CD8-positive, alpha-beta memory T cell (primary cell): ENCODE measurements at regions not wholly inside any gene's neighbourhood (a gene's known extent, or its start where the extent isn't known, plus 50 kb on each side); places are given as distances from the start of the nearest gene placed in this dataset.

Experiments used
- CTCF ChIA-PET: fragments of 350-600 bp; sonication (Branson Sonifier 250); formaldehyde crosslinking; loops from one replicate; lab custom pipeline; 2021; ENCODE audit warnings: antibody characterized with exemption; lab: Charles Lee
- POLR2A ChIA-PET: fragments of 350-600 bp; sonication (Branson Sonifier 250); formaldehyde crosslinking; loops from one replicate; lab custom pipeline; 2021; ENCODE audit warnings: antibody characterized with exemption; lab: Charles Lee
- DNase-seq, 5 donors: peaks; one replicate each; pipeline versions ENCODE4 v3.0.0 to v3.0.0-alpha.2; 2020 to 2022; ENCODE audit warnings: mixed read lengths in 1 of 5
- H3K27ac ChIP-seq: one replicate; pipeline ENCODE4 v1.7.0; 2013; ENCODE audit warnings: low read depth, mild to moderate bottlenecking, low read length, moderate library complexity
- H3K27me3 ChIP-seq: 2 replicates; pipeline ENCODE4 v1.7.0; 2013; ENCODE audit warnings: low read length, mild to moderate bottlenecking; ENCODE audit not compliant: insufficient read depth, poor library complexity, severe bottlenecking
- H3K36me3 ChIP-seq: 2 replicates; pipeline ENCODE4 v1.7.0; 2013; ENCODE audit warnings: mild to moderate bottlenecking, low read length, moderate library complexity; ENCODE audit not compliant: insufficient read depth
- H3K4me1 ChIP-seq: 2 replicates; pipeline ENCODE4 v1.7.0; 2013; ENCODE audit warnings: mild to moderate bottlenecking, low read length, moderate library complexity; ENCODE audit not compliant: insufficient read depth
- H3K4me3 ChIP-seq: 2 replicates; pipeline ENCODE4 v1.7.0; 2013; ENCODE audit warnings: mild to moderate bottlenecking, low read length
- H3K9me3 ChIP-seq: 2 replicates; pipeline ENCODE4 v1.7.0; 2013; ENCODE audit warnings: mild to moderate bottlenecking, low read length
- H3K27ac Mint-ChIP-seq, 8 donors: one replicate each; pipeline ENCODE4 v1.8.0; 2020 to 2021; ENCODE audit warnings: mixed read lengths in 8 of 8, mild to moderate bottlenecking in 6 of 8, inconsistent platforms in 3 of 8, moderate library complexity in 3 of 8
- H3K27me3 Mint-ChIP-seq, 2 donors: one replicate each; pipeline ENCODE4 v1.8.0; 2020 to 2021; ENCODE audit warnings: mixed read lengths in 2 of 2, mild to moderate bottlenecking in 1 of 2, moderate library complexity in 1 of 2
- H3K36me3 Mint-ChIP-seq, 3 donors: one replicate each; pipeline ENCODE4 v1.8.0; 2020 to 2021; ENCODE audit warnings: mixed read lengths in 3 of 3, inconsistent platforms in 1 of 3, mild to moderate bottlenecking in 1 of 3
- H3K4me1 Mint-ChIP-seq, 3 donors: one replicate each; pipeline ENCODE4 v1.8.0; 2020 to 2021; ENCODE audit warnings: mixed read lengths in 3 of 3, inconsistent platforms in 1 of 3, mild to moderate bottlenecking in 1 of 3
- H3K4me3 Mint-ChIP-seq, 7 donors: one replicate each; pipeline ENCODE4 v1.8.0; 2020 to 2021; ENCODE audit warnings: mixed read lengths in 7 of 7, mild to moderate bottlenecking in 6 of 7, moderate library complexity in 4 of 7, inconsistent platforms in 2 of 7
- H3K9me3 Mint-ChIP-seq, 5 donors: one replicate each; pipeline ENCODE4 v1.8.0; 2020 to 2022; ENCODE audit warnings: mixed read lengths in 5 of 5, mild to moderate bottlenecking in 3 of 5, moderate library complexity in 2 of 5, inconsistent platforms in 1 of 5

DNA sequence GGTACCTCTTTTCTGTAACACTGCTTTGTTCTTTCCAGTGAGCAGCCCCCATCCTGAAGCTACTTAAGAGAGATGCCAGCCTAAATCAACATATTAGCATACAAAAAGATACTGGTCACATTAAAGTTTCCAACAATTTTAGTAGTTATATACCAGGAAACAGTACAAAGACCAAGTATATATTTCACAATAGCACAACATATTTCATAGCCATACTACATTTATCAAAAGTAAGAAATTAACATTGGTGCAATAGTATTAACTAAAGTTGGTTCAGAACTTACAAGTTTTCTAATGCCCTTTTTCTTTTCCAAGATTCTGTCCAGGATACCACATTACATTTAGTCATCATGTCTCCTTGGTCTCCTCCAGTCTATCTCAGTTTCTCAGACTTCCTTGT is 641.0 kb upstream of the GJE1 start:
- ChIA-PET CTCF (no interaction called here), POLR2A (no interaction called here)
- no peak overlapping the region for H3K27ac ChIP-seq
- DNase-seq, result no peak
- H3K4me3 Mint-ChIP-seq, result no peak overlapping the region
- H3K4me1 ChIP-seq, result no peaks in the 10 kb centered on the region
- no peaks in the 10 kb centered on the region for H3K9me3 ChIP-seq
- H3K27me3 ChIP-seq, result no peaks in the 10 kb centered on the region
- H3K36me3 Mint-ChIP-seq, result no peaks in the 10 kb centered on the region
- H3K4me3 ChIP-seq, result no peak overlapping the region
- peaks cover 8 to 11% (median 8%) of the 10 kb centered on the region in 3 donors for H3K4me1 Mint-ChIP-seq
- H3K27me3 Mint-ChIP-seq, result no peaks in the 10 kb centered on the region
- H3K9me3 Mint-ChIP-seq, result peaks cover 0 to 8% (median 0%) of the 10 kb centered on the region in 5 donors
- no peaks in the 10 kb centered on the region for H3K36me3 ChIP-seq
- no peak overlapping the region for H3K27ac Mint-ChIP-seq

GRCh38 chr6:141490982-141491381 is 641.7 kb upstream of the GJE1 start:
- H3K36me3 ChIP-seq, result no peaks in the 10 kb centered on the region
- H3K27me3 ChIP-seq, result no peaks in the 10 kb centered on the region
- CTCF ChIA-PET, result no interaction called here
- H3K27ac ChIP-seq, result no peak overlapping the region
- no peaks in the 10 kb centered on the region for H3K9me3 ChIP-seq
- no peak for DNase-seq
- H3K4me1 Mint-ChIP-seq, result peaks cover 8 to 11% (median 11%) of the 10 kb centered on the region in 3 donors
- no peaks in the 10 kb centered on the region for H3K36me3 Mint-ChIP-seq
- no peak overlapping the region for H3K4me3 Mint-ChIP-seq
- H3K4me1 ChIP-seq, result no peaks in the 10 kb centered on the region
- H3K9me3 Mint-ChIP-seq, result peaks cover 0 to 6% (median 0%) of the 10 kb centered on the region in 5 donors
- H3K27me3 Mint-ChIP-seq, result no peaks in the 10 kb centered on the region
- no peak overlapping the region for H3K27ac Mint-ChIP-seq
- POLR2A ChIA-PET, result no interaction called here
- no peak overlapping the region for H3K4me3 ChIP-seq

GRCh38 chr6:141488488-141488887 is 644.2 kb upstream of the GJE1 start:
- Mint-ChIP-seq H3K4me3 (no peak overlapping the region), H3K9me3 (peaks cover 0 to 2% (median 0%) of the 10 kb centered on the region in 5 donors), H3K27me3 (no peaks in the 10 kb centered on the region), H3K36me3 (no peaks in the 10 kb centered on the region), H3K27ac (peak overlapping the region in 1 of 8 donors; percentile 22), H3K4me1 (peaks cover 28 to 36% (median 35%) of the 10 kb centered on the region in 3 donors)
- H3K4me1 ChIP-seq, result peaks cover 17% of the 10 kb centered on the region
- H3K27ac ChIP-seq, result no peak overlapping the region
- POLR2A ChIA-PET, result no interaction called here
- H3K27me3 ChIP-seq, result no peaks in the 10 kb centered on the region
- CTCF ChIA-PET, result no interaction called here
- H3K4me3 ChIP-seq, result no peak overlapping the region
- no peak for DNase-seq
- H3K9me3 ChIP-seq, result no peaks in the 10 kb centered on the region
- no peaks in the 10 kb centered on the region for H3K36me3 ChIP-seq

GRCh38 chr6:141486942-141487341 is 645.8 kb upstream of the GJE1 start:
- peak overlapping the region in 1 of 8 donors; percentile 53 for H3K27ac Mint-ChIP-seq
- no peaks in the 10 kb centered on the region for H3K27me3 Mint-ChIP-seq
- H3K27me3 ChIP-seq, result no peaks in the 10 kb centered on the region
- H3K36me3 ChIP-seq, result no peaks in the 10 kb centered on the region
- peaks cover 25% of the 10 kb centered on the region for H3K4me1 ChIP-seq
- H3K27ac ChIP-seq, result no peak overlapping the region
- POLR2A ChIA-PET, result no interaction called here
- no peaks in the 10 kb centered on the region for H3K9me3 ChIP-seq
- no peak overlapping the region for H3K4me3 Mint-ChIP-seq
- H3K36me3 Mint-ChIP-seq, result no peaks in the 10 kb centered on the region
- no peak overlapping the region for H3K4me3 ChIP-seq
- no peak for DNase-seq
- peaks cover 0 to 2% (median 0%) of the 10 kb centered on the region in 5 donors for H3K9me3 Mint-ChIP-seq
- peaks cover 37 to 49% (median 48%) of the 10 kb centered on the region in 3 donors for H3K4me1 Mint-ChIP-seq
- CTCF ChIA-PET, result no interaction called here

DNA sequence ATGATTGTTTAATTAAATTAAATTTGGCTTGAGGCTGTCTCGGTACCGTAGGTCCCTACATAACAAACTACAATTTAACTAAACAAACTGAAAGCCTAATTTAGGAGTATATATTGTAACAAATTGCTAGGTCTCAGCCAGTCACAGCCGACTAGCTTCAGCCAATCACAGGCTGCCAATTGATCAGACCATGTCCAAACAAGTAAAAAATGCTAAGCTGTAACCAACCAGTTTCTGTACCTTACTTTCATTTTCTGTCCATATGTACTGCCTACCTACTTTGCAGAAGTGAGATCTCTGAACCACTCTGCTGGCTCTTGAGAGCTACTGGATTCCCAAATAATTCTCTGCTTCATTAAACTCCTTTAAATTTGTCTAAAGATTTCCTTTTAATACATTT is 648.0 kb upstream of the GJE1 start:
- Histone ChIP-seq H3K36me3 (no peaks in the 10 kb centered on the region), H3K4me3 (no peak overlapping the region), H3K4me1 (peaks cover 25% of the 10 kb centered on the region), H3K27ac (no peak overlapping the region), H3K27me3 (no peaks in the 10 kb centered on the region), H3K9me3 (no peaks in the 10 kb centered on the region)
- Mint-ChIP-seq H3K27me3 (no peaks in the 10 kb centered on the region), H3K4me3 (peak overlapping the region in 5 of 7 donors; percentile 34 to 70 (median 46)), H3K9me3 (no peaks in the 10 kb centered on the region), H3K27ac (peak overlapping the region in 7 of 8 donors; percentile 68 to 96 (median 85)), H3K4me1 (peaks cover 40 to 58% (median 53%) of the 10 kb centered on the region in 3 donors), H3K36me3 (no peaks in the 10 kb centered on the region)
- ChIA-PET POLR2A (no interaction called here), CTCF (interaction anchor here (1.4 kb wide), 1 partner anchor 12 kb away, joined by 4 read pairs; no protein-coding TSS in a partner anchor)
- peak in 4 of 5 donors; percentile 12 to 48 (median 20) for DNase-seq

GRCh38 chr6:141483598-141484061 is 649.1 kb upstream of the GJE1 start:
- CTCF ChIA-PET, result interaction anchor here (0.8 to 1.8 kb wide), 6 partner anchors 12 to 79 kb away, joined by 3 to 5 read pairs (median 4); no protein-coding TSS in a partner anchor
- Histone ChIP-seq H3K36me3 (no peaks in the 10 kb centered on the region), H3K4me3 (peak overlapping the region; percentile 60), H3K4me1 (peaks cover 25% of the 10 kb centered on the region), H3K9me3 (no peaks in the 10 kb centered on the region), H3K27ac (peak overlapping the region; percentile 69), H3K27me3 (no peaks in the 10 kb centered on the region)
- H3K36me3 Mint-ChIP-seq, result no peaks in the 10 kb centered on the region
- H3K27me3 Mint-ChIP-seq, result no peaks in the 10 kb centered on the region
- peak; percentile 17 to 81 (median 75) for DNase-seq
- H3K9me3 Mint-ChIP-seq, result no peaks in the 10 kb centered on the region
- peaks cover 40 to 57% (median 51%) of the 10 kb centered on the region in 3 donors for H3K4me1 Mint-ChIP-seq
- H3K4me3 Mint-ChIP-seq, result peak overlapping the region; percentile 74 to 88 (median 81)
- POLR2A ChIA-PET, result interaction anchor here (1.4 kb wide), 1 partner anchor 79 kb away, joined by 3 read pairs; no protein-coding TSS in a partner anchor
- peak overlapping the region; percentile 80 to 97 (median 96) for H3K27ac Mint-ChIP-seq

DNA sequence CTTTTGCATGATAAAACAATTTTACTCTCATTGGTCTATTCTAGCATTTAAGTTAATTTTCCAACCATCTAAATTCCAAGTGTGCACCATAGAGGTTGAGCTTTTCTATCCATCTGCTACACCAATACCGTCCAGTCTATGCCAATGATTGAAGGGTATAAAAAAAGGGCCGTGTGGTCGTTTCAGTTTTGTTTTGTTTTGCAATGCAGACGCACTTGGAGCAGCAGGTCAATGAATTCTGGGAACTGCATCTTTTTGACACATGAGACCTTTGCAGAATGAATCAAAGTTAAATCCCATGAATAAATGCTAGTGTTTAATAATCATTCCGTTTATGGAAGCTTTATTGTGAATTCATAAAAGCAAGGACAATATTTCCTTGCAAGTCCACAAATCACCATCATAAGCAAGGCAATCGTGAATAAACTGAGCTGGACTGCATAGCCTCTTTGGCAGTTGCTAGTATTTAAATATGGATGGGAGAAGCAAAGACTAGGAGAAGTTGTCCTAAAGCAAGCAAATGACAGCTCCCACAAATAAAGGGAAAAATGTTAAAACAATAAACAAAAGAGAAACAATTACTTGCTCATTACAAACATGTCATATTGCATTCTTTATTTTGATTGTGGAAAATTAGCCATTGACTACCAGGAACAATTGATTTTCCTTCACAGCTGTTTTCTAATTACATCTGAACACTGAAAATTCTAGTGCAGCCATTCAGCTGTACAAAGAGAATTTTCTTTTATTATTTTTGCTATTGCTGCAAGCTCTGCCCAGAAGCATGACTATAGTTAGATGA is 649.7 kb upstream of the GJE1 start:
- H3K9me3 ChIP-seq, result no peaks in the 10 kb centered on the region
- H3K27me3 Mint-ChIP-seq, result no peaks in the 10 kb centered on the region
- CTCF ChIA-PET, result interaction anchor here (0.8 to 1.8 kb wide), 5 partner anchors 11 to 79 kb away, joined by 3 to 5 read pairs (median 3); no protein-coding TSS in a partner anchor

DNA sequence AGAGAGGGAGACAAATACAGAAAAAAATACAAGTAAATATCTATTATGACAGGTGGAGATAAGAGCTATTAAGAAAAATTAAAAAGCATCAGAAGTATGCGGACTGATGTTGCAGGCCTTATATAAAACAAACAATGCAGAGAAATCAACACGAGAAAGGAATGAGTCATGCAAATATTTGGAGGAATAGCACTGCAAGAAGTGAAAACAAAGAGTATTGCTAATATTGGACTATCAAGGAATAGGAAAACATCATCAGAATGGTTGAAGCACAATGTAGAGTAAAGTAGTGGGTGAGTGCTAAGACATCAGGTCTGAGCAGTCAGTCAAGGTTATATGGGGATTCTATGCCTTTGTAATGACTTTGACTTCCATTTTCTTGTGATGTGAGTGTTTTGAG is 657.5 kb upstream of the GJE1 start:
- Mint-ChIP-seq H3K27me3 (no peaks in the 10 kb centered on the region), H3K4me1 (peaks cover 0 to 2% (median 0%) of the 10 kb centered on the region in 3 donors), H3K27ac (no peak overlapping the region), H3K36me3 (peaks cover 0 to 1% (median 0%) of the 10 kb centered on the region in 3 donors), H3K9me3 (peaks cover 0 to under 1% (median 0%) of the 10 kb centered on the region in 5 donors), H3K4me3 (no peak overlapping the region)
- Histone ChIP-seq H3K9me3 (no peaks in the 10 kb centered on the region), H3K27ac (no peak overlapping the region), H3K4me3 (no peak overlapping the region), H3K27me3 (no peaks in the 10 kb centered on the region), H3K36me3 (no peaks in the 10 kb centered on the region), H3K4me1 (no peaks in the 10 kb centered on the region)
- no peak for DNase-seq
- ChIA-PET POLR2A (no interaction called here), CTCF (no interaction called here)

More for the DNA sequence above, 649.7 kb upstream of the GJE1 start:
- Histone ChIP-seq H3K36me3 (no peaks in the 10 kb centered on the region), H3K4me3 (peak overlapping the region; percentile 60), H3K27ac (peak overlapping the region; percentile 69), H3K27me3 (no peaks in the 10 kb centered on the region), H3K4me1 (peaks cover 25% of the 10 kb centered on the region)
- Mint-ChIP-seq H3K4me3 (peak overlapping the region; percentile 74 to 88 (median 81)), H3K27ac (peak overlapping the region; percentile 80 to 97 (median 96)), H3K36me3 (no peaks in the 10 kb centered on the region), H3K4me1 (peaks cover 35 to 50% (median 45%) of the 10 kb centered on the region in 3 donors), H3K9me3 (no peaks in the 10 kb centered on the region)
- DNase-seq, result peak in 2 of 5 donors; percentile 12 to 18
- POLR2A ChIA-PET, result interaction anchor here (1.4 kb wide), 1 partner anchor 80 kb away, joined by 3 read pairs; no protein-coding TSS in a partner anchor
